Erythroblast (primary cell): ENCODE measurements at regions not wholly inside any gene's neighbourhood (a gene's known extent, or its start where the extent isn't known, plus 50 kb on each side); places are given as distances from the start of the nearest gene placed in this dataset.

Source experiments
- DNase-seq, 2 experiments: peaks; one replicate each; lab custom pipeline; 2025; lab: John Stamatoyannopoulos, UW
- GATA1 ChIP-seq: IDR thresholded peaks from 2 replicates; pipeline ENCODE4 v1.6.1; 2011; ENCODE audit warnings: low read depth, mild to moderate bottlenecking, control low read depth, low read length, moderate library complexity
- POLR2A ChIP-seq: IDR thresholded peaks from 2 replicates; pipeline ENCODE4 v1.6.1; 2011; ENCODE audit warnings: mild to moderate bottlenecking, low read length

- TF ChIP-seq GATA1, result no peak
- TF ChIP-seq POLR2A, result no peak
- no peak for DNase-seq
These were observed 630.9 kb upstream of the FAM98A start for GRCh38 chr2:34229998-34230397.

GRCh38 chr2:34215174-34215573 lies 616.1 kb upstream of the FAM98A start:
- TF ChIP-seq POLR2A (no peak), GATA1 (no peak)

GRCh38 chr2:34210382-34210781 lies 611.3 kb upstream of the FAM98A start:
- peak in 1 of 2 experiments; percentile 1 for DNase-seq

More at GRCh38 chr2:34215174-34215573, 616.1 kb upstream of the FAM98A start:
- DNase-seq, result no peak

- TF ChIP-seq GATA1 (no peak), POLR2A (no peak)
- DNase-seq, result no peak
These were observed 605.5 kb upstream of the FAM98A start for GRCh38 chr2:34204560-34204959.

GRCh38 chr2:34201099-34201498 lies 602.0 kb upstream of the FAM98A start:
- no peak for DNase-seq
- TF ChIP-seq POLR2A, result no peak
- no peak for TF ChIP-seq GATA1

- no peak for DNase-seq
- no peak for TF ChIP-seq GATA1
- TF ChIP-seq POLR2A, result no peak
These were observed 600.9 kb upstream of the FAM98A start for GRCh38 chr2:34199971-34200370.

- DNase-seq, result no peak
- TF ChIP-seq GATA1 (no peak), POLR2A (no peak)
These were observed 594.1 kb upstream of the FAM98A start for GRCh38 chr2:34193164-34193563.

GRCh38 chr2:34188464-34189303 lies 589.6 kb upstream of the FAM98A start:
- TF ChIP-seq POLR2A, result no peak
- TF ChIP-seq GATA1, result no peak
- no peak for DNase-seq

- no peak for DNase-seq
- TF ChIP-seq POLR2A, result no peak
- TF ChIP-seq GATA1, result no peak
These were observed 580.4 kb upstream of the FAM98A start for GRCh38 chr2:34179511-34179910.

- TF ChIP-seq GATA1 (no peak), POLR2A (no peak)
- no peak for DNase-seq
These were observed 579.4 kb upstream of the FAM98A start for GRCh38 chr2:34178482-34178881.

- TF ChIP-seq GATA1 (no peak), POLR2A (no peak)
- DNase-seq, result no peak
These were observed 577.6 kb upstream of the FAM98A start for GRCh38 chr2:34176693-34177092.

GRCh38 chr2:34174506-34174905 lies 575.4 kb upstream of the FAM98A start:
- TF ChIP-seq POLR2A (no peak), GATA1 (no peak)

GRCh38 chr2:34162231-34162630 lies 563.1 kb upstream of the FAM98A start:
- no peak for DNase-seq
- no peak for TF ChIP-seq POLR2A
- TF ChIP-seq GATA1, result no peak

More at GRCh38 chr2:34174506-34174905, 575.4 kb upstream of the FAM98A start:
- no peak for DNase-seq

- TF ChIP-seq POLR2A, result no peak
- no peak for TF ChIP-seq GATA1
- DNase-seq, result no peak
These were observed 562.5 kb upstream of the FAM98A start for GRCh38 chr2:34161549-34161948.

- no peak for DNase-seq
These were observed 560.8 kb upstream of the FAM98A start for GRCh38 chr2:34159901-34160300.

GRCh38 chr2:34153484-34153883 lies 554.4 kb upstream of the FAM98A start:
- DNase-seq, result no peak
- TF ChIP-seq POLR2A (no peak), GATA1 (no peak)

More at GRCh38 chr2:34159901-34160300, 560.8 kb upstream of the FAM98A start:
- TF ChIP-seq POLR2A (no peak), GATA1 (no peak)
